ENCODE measurements at regions not wholly inside any gene's neighbourhood (a gene's known extent, or its start where the extent isn't known, plus 50 kb on each side); places are given as distances from the start of the nearest gene placed in this dataset.

GRCh38 chr12:78617683-78618082 is 246.9 kb upstream of the SYT1 start:
- TF ChIP-seq CTCF (IDR thresholded peaks at IDR 0.05) (no peak), POLR2A (IDR thresholded peaks at IDR 0.05) (no peak)
